Stimulated activated CD4-positive, alpha-beta T cell treated with anti-CD3 and anti-CD28 coated beads, Interleukin-15, amount 100 ng/mL, for 24 hours (primary cell): ENCODE measurements at regions not wholly inside any gene's neighbourhood (a gene's known extent, or its start where the extent isn't known, plus 50 kb on each side); places are given as distances from the start of the nearest gene placed in this dataset.

Experiments
- DNase-seq: peaks from one replicate; pipeline ENCODE4 v3.0.0-alpha.2; 2020

DNA sequence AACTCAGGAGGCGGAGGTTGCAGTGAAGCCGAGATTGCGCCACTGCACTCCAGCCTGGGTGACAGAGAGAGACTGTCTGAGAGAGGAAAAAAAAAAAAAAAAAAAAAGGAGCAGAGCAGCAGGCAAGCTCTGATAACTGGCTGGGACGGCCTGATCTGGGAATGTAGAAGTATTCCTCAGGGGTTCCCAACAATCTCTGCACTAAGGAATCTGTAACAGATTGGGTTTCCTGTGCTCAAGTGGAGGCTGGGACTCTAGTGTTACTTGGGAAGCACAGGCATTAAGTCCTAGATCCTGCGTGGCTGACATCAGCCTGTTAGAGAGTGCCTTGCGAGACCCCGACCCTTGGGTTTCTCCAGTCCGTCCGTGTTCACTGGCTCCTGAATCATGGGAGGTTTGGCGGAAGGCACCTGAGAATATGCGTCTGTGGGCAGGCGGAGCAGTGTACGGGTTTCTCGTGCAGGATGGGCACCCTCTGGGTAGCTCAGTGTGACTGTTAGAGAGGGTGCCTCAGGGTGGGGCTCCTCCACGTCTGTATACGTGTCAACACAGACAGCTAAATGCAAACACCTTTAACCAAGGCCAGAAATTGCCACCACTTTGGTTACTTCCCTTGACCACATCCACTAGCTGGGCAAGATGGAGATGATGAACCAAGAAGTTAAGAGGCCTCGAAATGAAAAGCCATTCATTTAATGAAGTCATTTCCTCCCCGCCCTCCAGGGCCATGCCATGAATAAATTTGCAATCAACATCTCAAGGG is 174.9 kb upstream of the RPL38 start:
- DNase-seq, result no peak

DNA sequence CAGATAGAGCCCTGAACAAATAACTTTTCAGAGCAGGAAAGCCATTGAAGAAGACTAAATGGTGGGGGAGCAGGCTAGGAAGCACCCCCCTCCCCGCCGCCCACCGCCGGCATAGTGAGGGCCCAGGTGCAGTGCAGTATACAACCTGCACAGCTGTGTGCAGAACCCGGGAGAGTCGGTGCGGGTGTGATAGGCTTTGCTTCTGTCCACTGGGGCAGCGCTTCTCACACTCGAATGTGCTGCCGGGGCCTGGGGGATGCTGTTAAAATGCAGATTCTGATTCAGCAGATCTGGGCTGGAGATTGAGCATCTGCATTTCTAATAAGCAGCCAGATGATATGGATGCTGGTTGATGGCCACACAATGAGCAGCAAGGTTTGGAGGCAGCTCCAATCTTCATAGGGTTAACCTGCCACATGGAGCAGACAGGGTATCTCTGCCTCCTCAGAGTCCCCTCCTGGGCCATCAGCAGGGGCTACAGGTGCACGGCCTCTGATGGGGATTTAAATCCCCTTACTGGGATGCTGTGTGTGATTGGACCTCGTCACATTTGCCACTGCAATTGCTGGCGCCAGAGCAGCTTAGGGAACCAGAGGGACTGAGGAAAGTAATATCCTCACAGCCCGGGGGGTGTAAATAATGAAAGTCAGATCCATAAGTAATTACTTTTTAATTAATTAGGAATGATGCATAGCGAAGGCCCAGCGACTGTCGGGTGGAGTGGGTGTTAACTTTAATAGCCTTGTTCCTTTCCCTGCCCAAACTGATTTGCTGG is 172.0 kb upstream of the RPL38 start:
- DNase-seq, result no peak

DNA sequence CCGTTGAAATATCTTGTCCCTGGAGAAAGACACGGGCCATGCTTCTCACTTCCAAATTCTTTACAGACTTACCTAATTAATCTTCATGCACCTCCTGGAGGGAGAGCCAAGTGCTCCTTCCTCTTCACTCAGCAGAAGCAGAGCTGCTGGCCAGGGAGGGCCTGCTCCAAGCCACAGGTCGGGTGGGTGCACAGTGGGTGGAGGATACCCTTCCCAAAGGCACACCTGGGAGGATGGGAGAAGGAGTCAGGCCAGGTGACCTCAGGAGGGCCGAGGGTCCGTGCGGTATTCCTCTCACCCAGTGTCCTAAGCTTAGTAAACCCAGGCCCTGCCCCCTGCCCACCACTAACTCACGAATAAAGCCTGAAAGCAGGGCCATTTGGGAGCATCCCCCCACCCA is 171.3 kb upstream of the RPL38 start:
- no peak for DNase-seq

- DNase-seq, result no peak
These were observed 166.2 kb upstream of the RPL38 start for GRCh38 chr17:74037320-74037719.

- DNase-seq, result no peak
These were observed 163.2 kb upstream of the RPL38 start for GRCh38 chr17:74040291-74040690.

GRCh38 chr17:74040729-74041128 is 162.7 kb upstream of the RPL38 start:
- no peak for DNase-seq

DNA sequence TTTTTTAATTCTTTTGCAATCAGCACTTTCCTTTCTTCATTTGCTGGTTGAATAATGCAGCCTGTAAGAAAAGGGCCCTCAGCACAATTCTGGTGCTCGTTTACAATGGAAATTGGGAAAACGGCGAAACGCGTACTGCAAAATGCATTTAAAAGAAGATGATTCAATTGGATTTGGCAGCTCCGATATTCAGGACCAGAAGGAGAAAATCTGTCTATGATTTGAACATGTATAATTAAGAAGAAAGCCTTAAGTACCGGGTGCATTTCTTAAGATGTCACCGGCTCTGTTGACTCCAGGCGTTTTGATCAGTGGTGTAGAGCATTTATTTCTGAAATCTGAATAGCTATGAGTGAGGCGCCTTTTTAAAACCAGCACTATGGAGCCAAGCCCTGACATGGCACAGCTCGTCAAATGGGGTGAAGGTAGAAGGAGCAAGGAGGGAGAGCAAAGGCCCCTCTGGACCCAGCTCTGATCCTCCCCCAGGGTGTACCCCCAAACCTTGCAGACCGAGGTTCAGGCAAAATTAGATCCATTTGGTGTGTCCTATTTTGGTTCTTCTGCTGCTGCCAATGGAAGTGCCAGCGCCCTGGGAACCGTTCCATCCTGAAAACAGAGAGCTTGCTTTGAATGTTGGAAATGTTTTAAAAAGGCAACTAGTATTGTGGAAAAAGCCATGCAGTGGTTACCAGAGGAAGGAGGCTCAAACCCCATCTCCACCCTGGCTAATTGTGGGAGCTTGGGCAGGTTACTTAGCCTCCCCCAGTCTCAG is 161.4 kb upstream of the RPL38 start:
- no peak for DNase-seq

GRCh38 chr17:74042744-74043486 is 160.6 kb upstream of the RPL38 start:
- DNase-seq, result peak; percentile 75

GRCh38 chr17:74043976-74044375 is 159.5 kb upstream of the RPL38 start:
- no peak for DNase-seq

- no peak for DNase-seq
These were observed 157.7 kb upstream of the RPL38 start for GRCh38 chr17:74045608-74046280.

GRCh38 chr17:74049167-74049966 is 154.1 kb upstream of the RPL38 start:
- no peak for DNase-seq

- no peak for DNase-seq
These were observed 153.5 kb upstream of the RPL38 start for GRCh38 chr17:74049967-74050458.

DNA sequence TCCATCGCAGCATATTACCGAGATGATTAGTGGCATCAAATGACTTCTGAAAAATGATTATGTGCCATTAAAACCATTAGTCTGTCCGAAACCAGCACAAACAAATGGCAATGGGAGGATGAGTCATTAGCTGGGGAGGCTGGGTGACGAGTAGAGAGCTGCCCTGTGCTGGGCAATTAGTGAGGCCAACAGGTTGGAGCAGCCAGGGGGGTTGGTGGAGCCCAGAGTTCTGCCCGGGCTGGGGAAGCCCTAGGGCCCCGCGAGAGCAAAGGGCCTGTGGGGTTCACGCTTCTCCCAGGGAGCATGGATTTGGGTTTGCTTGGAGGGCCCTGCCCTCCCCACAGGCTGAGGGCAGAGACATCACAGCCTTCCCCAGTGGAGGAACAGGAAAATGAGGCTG is 152.1 kb upstream of the RPL38 start:
- DNase-seq, result no peak

- DNase-seq, result no peak
These were observed 150.3 kb upstream of the RPL38 start for GRCh38 chr17:74052993-74053711.

- DNase-seq, result no peak
These were observed 149.8 kb upstream of the RPL38 start for GRCh38 chr17:74053712-74054078.

DNA sequence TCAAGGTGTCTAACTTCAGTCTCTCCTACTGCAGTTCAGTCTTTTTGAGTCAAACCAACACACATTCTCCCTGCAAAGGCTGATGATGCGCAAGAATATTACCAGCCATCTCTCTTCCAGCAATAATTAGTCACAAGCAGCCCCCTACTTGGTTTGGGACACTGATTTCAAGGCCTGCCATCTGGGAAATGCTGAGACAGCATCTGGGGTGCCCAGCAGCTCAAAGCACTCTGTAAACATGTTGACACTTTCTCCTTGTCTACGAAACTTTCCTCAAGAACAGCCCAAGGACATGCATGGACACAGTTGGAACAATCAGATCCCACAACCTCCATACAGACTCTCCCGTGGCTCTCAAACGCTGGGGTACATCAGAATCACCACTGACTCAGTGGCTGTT is 149.2 kb upstream of the RPL38 start:
- no peak for DNase-seq

DNA sequence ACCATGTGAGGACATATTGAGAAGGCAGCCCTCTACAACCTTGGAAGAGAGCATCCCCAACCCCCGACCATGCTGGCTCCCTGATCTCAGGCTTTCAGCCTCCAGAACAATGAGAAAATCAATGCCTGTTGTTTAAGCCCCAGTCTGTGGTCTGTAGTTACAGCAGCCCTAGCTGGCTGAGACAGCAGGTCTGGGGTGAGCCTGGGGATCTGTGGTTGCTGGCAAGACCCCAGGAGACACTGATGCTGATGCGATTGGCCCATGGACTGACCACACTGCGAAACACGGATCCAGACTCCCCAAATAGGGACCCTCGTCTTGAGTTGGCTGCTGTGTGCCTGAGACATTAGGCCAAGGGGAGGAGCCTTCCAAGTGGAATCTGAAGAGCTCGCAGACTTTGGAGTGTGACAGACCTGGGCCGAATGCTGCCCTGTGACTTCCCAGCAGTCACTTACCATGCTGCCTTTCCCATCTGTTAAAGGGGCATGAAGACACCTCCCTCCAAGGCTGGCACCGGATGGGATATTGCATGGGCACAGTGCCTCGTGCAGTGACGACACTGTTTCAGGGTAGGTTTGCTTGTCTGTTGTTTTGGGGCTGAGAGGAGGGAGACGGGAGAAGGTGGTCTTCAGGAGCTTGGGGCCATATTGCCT is 147.8 kb upstream of the RPL38 start:
- no peak for DNase-seq

DNA sequence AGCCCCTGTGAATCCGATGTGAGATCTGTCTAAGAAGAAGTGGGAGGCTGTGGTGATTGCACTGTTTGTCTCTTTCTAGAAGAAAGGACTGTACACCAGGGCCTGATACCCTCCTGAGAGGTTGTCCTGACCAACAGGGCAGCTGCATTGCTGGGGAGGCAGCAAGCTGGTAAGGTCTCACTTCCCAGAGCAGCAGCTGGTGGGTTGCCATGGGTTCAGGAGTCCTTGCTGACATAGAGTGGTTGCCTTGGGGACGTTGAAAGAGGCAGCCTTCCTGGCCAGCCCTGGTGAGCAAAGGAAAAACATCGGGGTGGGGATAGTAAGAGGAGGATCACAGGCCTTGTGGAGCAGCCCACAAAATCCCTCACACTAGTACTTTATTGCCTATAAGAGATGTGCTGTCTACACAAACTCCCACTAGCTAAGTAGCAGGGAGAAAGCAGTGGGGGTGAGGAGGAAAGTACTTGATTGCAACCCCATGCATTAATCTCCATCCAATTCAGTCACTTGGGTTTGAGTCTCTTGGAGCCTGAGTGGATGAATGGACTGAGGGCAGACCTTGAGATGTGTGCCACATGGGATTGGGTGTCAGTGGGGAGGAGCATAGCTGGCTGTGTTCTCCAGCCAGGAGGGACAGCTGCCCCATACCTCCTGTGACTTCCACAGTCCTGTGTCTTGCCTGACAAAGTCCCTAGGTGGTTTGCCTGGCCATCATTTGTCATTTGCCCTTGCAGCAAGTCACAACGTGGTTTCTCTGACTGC is 143.8 kb upstream of the RPL38 start:
- no peak for DNase-seq

DNA sequence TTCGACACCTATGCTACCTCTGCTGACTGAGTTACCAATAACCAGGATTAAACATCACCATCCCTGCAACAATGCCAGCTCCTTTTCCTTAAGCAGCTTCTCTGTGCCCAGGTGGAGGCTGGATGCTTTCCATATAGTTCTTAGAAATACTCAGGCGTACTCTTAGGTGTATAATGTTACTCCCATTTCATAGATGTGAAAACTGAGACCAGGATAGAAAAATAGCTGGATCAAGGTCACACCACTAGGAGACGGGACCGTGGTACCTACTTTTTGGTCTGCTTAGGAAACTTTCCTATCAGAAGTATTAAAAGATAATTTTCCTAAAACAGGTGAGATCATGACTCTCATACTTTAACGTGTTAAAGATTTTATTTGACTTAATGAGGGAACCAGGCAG is 141.7 kb upstream of the RPL38 start:
- no peak for DNase-seq
